ENCODE measurements at regions not wholly inside any gene's neighbourhood (a gene's known extent, or its start where the extent isn't known, plus 50 kb on each side); places are given as distances from the start of the nearest gene placed in this dataset.

DNA sequence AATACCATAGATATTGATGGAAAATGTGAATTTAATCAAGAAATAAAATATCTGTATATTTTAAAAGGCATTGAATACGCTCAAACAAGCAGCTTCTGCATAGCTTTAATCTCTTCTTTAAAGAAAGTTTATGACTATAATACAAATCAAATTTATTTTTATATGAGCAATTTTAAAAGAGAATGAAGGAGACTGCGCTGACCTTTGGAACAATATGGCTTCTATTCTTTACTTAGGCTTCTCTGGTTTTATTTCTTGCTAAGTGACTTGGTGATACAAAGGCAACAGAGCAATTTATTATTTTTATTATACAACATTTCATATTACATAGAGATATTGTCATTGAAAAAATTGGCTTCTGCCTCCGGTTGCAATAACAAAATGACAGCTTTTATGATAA is 776.7 kb downstream of the TBC1D32 start:
- no peaks in the 10 kb centered on the region for H3K4me1 ChIP-seq (ENCODE audit: control insufficient read depth, insufficient read depth, low read length)
- H3K9me3 ChIP-seq (ENCODE audit: control insufficient read depth, low read depth, low read length), result no peaks in the 10 kb centered on the region
- DNase-seq, result no peak
- no peaks in the 10 kb centered on the region for H3K36me3 ChIP-seq (ENCODE audit: control insufficient read depth, insufficient read depth, low read length)
- H3K4me3 ChIP-seq (ENCODE audit: low read length), result no peak overlapping the region
- no peaks in the 10 kb centered on the region for H3K27me3 ChIP-seq (ENCODE audit: control insufficient read depth, insufficient read depth, low read length)
- 73% methylated on average over 2 of the region's 3 CpGs for WGBS (ENCODE audit: insufficient coverage, low lambda C conversion rate)
- H3K27ac ChIP-seq (ENCODE audit: low read length), result no peak overlapping the region

DNA sequence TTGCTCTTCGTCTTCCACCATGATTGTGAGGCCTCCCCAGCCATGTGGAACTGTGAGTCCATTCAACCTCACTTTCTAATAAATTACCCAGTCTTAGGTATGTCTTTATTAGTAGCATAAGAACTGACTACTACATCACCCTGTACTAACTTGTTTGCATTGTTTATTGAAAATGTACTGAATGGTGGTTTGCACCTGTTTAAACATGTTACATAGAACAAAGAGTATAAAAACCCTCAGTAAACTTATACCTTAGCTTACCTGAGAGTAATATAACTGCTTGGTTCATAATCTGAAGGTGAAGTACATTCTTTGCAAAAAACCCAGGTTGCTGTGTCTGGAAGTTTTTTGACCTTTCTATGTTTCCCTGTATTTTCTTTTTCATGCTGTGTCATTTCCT is 777.8 kb downstream of the TBC1D32 start:
- Histone ChIP-seq H3K4me3 (ENCODE audit: low read length) (no peak overlapping the region), H3K27me3 (ENCODE audit: control insufficient read depth, insufficient read depth, low read length) (no peaks in the 10 kb centered on the region), H3K4me1 (ENCODE audit: control insufficient read depth, insufficient read depth, low read length) (no peaks in the 10 kb centered on the region), H3K36me3 (ENCODE audit: control insufficient read depth, insufficient read depth, low read length) (no peaks in the 10 kb centered on the region), H3K9me3 (ENCODE audit: control insufficient read depth, low read depth, low read length) (no peaks in the 10 kb centered on the region), H3K27ac (ENCODE audit: low read length) (no peak overlapping the region)
- DNase-seq, result no peak
- WGBS (ENCODE audit: insufficient coverage, low lambda C conversion rate), result 80% methylated on average over 1 of the region's 1 CpG

GRCh38 chr6:120553353-120553752 is 780.9 kb downstream of the TBC1D32 start:
- 60% methylated on average over 1 of the region's 4 CpGs for WGBS (ENCODE audit: insufficient coverage, low lambda C conversion rate)
- Histone ChIP-seq H3K36me3 (ENCODE audit: control insufficient read depth, insufficient read depth, low read length) (no peaks in the 10 kb centered on the region), H3K4me1 (ENCODE audit: control insufficient read depth, insufficient read depth, low read length) (no peaks in the 10 kb centered on the region), H3K27ac (ENCODE audit: low read length) (no peak overlapping the region), H3K4me3 (ENCODE audit: low read length) (no peak overlapping the region), H3K9me3 (ENCODE audit: control insufficient read depth, low read depth, low read length) (no peaks in the 10 kb centered on the region), H3K27me3 (ENCODE audit: control insufficient read depth, insufficient read depth, low read length) (no peaks in the 10 kb centered on the region)
- no peak for DNase-seq

DNA sequence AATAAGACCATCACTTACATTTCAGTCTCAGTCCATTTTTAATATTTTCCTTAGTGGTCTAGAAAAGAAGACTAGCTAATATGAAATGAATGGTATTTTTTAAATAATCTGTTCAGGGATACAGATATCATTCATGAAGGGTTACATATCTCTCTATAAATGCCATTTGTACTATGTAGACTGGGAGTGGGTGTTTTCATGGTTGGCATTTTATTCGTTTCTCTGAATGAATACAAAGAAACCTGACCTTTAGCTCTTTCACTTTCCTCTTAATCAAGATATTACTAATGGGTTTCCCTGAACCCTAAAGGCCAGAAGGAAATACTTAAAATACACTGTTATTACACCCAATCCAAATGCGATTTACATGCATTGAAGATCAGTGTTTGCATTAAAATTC is 788.9 kb downstream of the TBC1D32 start:
- H3K36me3 ChIP-seq (ENCODE audit: control insufficient read depth, insufficient read depth, low read length), result no peaks in the 10 kb centered on the region
- no peaks in the 10 kb centered on the region for H3K27me3 ChIP-seq (ENCODE audit: control insufficient read depth, insufficient read depth, low read length)
- no peak overlapping the region for H3K27ac ChIP-seq (ENCODE audit: low read length)
- no peaks in the 10 kb centered on the region for H3K9me3 ChIP-seq (ENCODE audit: control insufficient read depth, low read depth, low read length)
- H3K4me1 ChIP-seq (ENCODE audit: control insufficient read depth, insufficient read depth, low read length), result no peaks in the 10 kb centered on the region
- 88% methylated on average over 1 of the region's 2 CpGs for WGBS (ENCODE audit: insufficient coverage, low lambda C conversion rate)
- no peak overlapping the region for H3K4me3 ChIP-seq (ENCODE audit: low read length)
- no peak for DNase-seq

DNA sequence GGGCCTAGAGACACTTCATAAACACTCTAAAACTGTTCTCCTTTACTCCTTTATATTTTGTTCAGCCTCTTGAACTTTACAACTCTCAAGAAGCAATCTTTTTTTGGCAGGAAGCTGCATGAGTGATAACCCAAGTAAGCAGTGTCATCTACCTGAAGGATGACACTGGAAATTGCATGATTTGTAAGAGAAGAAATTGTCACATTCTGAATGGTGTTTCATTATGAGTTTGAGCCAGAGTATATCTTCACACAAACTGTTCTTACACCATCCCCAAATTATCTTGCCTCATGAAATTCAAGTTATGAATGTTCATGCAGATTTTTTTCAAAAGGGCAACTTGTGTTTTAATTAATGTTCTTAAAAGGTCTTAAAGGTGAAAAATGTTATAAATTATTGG is 799.3 kb downstream of the TBC1D32 start:
- Histone ChIP-seq H3K4me3 (ENCODE audit: low read length) (no peak overlapping the region), H3K27me3 (ENCODE audit: control insufficient read depth, insufficient read depth, low read length) (no peaks in the 10 kb centered on the region), H3K9me3 (ENCODE audit: control insufficient read depth, low read depth, low read length) (no peaks in the 10 kb centered on the region), H3K27ac (ENCODE audit: low read length) (no peak overlapping the region), H3K36me3 (ENCODE audit: control insufficient read depth, insufficient read depth, low read length) (no peaks in the 10 kb centered on the region), H3K4me1 (ENCODE audit: control insufficient read depth, insufficient read depth, low read length) (no peaks in the 10 kb centered on the region)
- no peak for DNase-seq

DNA sequence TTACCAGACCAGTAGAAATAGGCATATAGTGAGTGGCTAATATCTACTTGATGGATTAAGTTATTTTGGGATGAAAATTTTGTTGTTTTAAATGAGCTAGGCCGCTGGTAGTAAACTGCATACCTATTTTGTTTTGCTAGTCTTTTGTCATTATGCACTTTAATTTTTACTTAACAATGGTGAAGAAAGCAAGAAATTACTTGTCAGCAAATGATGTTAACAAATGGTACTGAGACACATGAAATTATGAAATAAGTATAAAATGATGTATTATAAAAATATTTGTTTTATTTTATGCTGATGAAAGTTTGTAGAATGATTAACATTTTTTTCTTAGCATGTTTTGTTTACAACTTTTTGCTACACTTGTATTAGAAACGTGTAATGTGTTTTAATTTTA is 807.7 kb downstream of the TBC1D32 start:
- no peak for DNase-seq
- Histone ChIP-seq H3K4me3 (ENCODE audit: low read length) (no peak overlapping the region), H3K4me1 (ENCODE audit: control insufficient read depth, insufficient read depth, low read length) (no peaks in the 10 kb centered on the region), H3K27me3 (ENCODE audit: control insufficient read depth, insufficient read depth, low read length) (no peaks in the 10 kb centered on the region), H3K36me3 (ENCODE audit: control insufficient read depth, insufficient read depth, low read length) (no peaks in the 10 kb centered on the region), H3K27ac (ENCODE audit: low read length) (no peak overlapping the region), H3K9me3 (ENCODE audit: control insufficient read depth, low read depth, low read length) (no peaks in the 10 kb centered on the region)
- 88% methylated on average over 2 of the region's 2 CpGs for WGBS (ENCODE audit: insufficient coverage, low lambda C conversion rate)

DNA sequence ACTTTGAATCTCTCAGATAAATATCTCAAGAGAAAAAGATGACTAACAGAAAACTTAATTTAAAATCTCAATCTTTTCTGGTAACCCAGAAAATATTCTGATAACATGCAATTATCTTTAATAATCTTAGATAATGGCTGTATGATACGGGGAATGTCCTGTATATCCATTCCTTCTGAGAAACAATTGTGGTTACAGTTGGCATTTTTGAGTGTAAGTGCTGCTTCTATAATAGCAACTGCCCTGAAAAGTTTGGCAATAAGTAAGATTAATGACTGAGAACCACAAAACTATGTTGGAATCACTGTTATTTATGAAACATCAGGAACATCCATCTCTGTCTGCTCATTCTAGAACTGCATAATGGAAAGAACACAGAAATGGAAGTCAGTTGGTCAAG is 819.7 kb downstream of the TBC1D32 start:
- DNase-seq, result no peak
- Histone ChIP-seq H3K36me3 (ENCODE audit: control insufficient read depth, insufficient read depth, low read length) (no peaks in the 10 kb centered on the region), H3K27me3 (ENCODE audit: control insufficient read depth, insufficient read depth, low read length) (no peaks in the 10 kb centered on the region), H3K27ac (ENCODE audit: low read length) (no peak overlapping the region), H3K9me3 (ENCODE audit: control insufficient read depth, low read depth, low read length) (no peaks in the 10 kb centered on the region), H3K4me3 (ENCODE audit: low read length) (no peak overlapping the region), H3K4me1 (ENCODE audit: control insufficient read depth, insufficient read depth, low read length) (no peaks in the 10 kb centered on the region)
- WGBS (ENCODE audit: insufficient coverage, low lambda C conversion rate), result no CpG with 5 or more reads among the region's 1 CpG

GRCh38 chr6:120511712-120512111 is 822.6 kb downstream of the TBC1D32 start:
- Histone ChIP-seq H3K4me1 (ENCODE audit: control insufficient read depth, insufficient read depth, low read length) (no peaks in the 10 kb centered on the region), H3K27ac (ENCODE audit: low read length) (no peak overlapping the region), H3K36me3 (ENCODE audit: control insufficient read depth, insufficient read depth, low read length) (no peaks in the 10 kb centered on the region), H3K9me3 (ENCODE audit: control insufficient read depth, low read depth, low read length) (peaks cover 4% of the 10 kb centered on the region), H3K27me3 (ENCODE audit: control insufficient read depth, insufficient read depth, low read length) (no peaks in the 10 kb centered on the region), H3K4me3 (ENCODE audit: low read length) (no peak overlapping the region)
- DNase-seq, result no peak

GRCh38 chr6:120498711-120499110 is 835.6 kb downstream of the TBC1D32 start:
- Histone ChIP-seq H3K4me1 (ENCODE audit: control insufficient read depth, insufficient read depth, low read length) (no peaks in the 10 kb centered on the region), H3K27me3 (ENCODE audit: control insufficient read depth, insufficient read depth, low read length) (no peaks in the 10 kb centered on the region), H3K9me3 (ENCODE audit: control insufficient read depth, low read depth, low read length) (no peaks in the 10 kb centered on the region), H3K27ac (ENCODE audit: low read length) (no peak overlapping the region), H3K4me3 (ENCODE audit: low read length) (no peak overlapping the region), H3K36me3 (ENCODE audit: control insufficient read depth, insufficient read depth, low read length) (no peaks in the 10 kb centered on the region)
- no peak for DNase-seq
- WGBS (ENCODE audit: insufficient coverage, low lambda C conversion rate), result 95% methylated on average over 4 of the region's 6 CpGs

DNA sequence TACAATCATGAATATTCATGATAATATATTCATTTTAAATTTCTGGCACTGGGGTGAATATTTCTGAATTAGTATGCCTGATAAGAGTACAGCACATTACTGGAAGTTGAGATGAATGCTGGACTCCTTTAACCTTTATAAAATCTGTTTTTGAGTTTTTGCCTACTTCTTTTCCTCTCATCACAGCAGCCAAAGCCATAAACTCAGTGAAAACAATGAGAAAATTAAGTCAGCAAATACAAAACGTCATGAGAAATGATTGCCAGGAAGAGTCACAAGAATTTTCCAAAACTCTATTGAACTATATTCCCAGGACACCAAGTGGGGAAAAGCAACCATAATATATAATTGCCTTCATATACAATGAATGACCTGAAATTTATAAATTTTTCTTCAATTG is 837.6 kb downstream of the TBC1D32 start:
- Histone ChIP-seq H3K27ac (ENCODE audit: low read length) (no peak overlapping the region), H3K36me3 (ENCODE audit: control insufficient read depth, insufficient read depth, low read length) (no peaks in the 10 kb centered on the region), H3K9me3 (ENCODE audit: control insufficient read depth, low read depth, low read length) (no peaks in the 10 kb centered on the region), H3K4me3 (ENCODE audit: low read length) (no peak overlapping the region), H3K27me3 (ENCODE audit: control insufficient read depth, insufficient read depth, low read length) (no peaks in the 10 kb centered on the region), H3K4me1 (ENCODE audit: control insufficient read depth, insufficient read depth, low read length) (no peaks in the 10 kb centered on the region)
- WGBS (ENCODE audit: insufficient coverage, low lambda C conversion rate), result no CpG with 5 or more reads among the region's 1 CpG
- DNase-seq, result no peak

DNA sequence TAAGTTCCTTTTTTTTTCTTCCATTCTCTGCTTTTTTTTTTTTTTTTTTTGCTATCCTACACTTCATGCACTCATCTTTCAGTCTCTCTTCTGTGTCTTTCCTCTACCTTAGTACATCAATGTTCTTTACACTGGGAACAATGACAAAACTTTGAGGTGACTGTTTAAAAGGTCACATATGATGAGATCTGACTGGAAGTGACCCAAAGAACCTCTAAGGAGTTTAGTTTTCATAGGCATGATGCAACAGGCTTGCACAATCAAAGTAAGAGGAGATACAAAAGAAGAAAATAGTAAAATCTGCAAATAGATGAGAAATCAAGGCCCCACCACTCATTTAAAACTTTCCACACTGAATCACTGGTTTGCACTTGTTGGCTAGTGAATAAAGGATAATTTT is 840.8 kb downstream of the TBC1D32 start:
- Histone ChIP-seq H3K9me3 (ENCODE audit: control insufficient read depth, low read depth, low read length) (no peaks in the 10 kb centered on the region), H3K4me1 (ENCODE audit: control insufficient read depth, insufficient read depth, low read length) (no peaks in the 10 kb centered on the region), H3K27ac (ENCODE audit: low read length) (no peak overlapping the region), H3K36me3 (ENCODE audit: control insufficient read depth, insufficient read depth, low read length) (no peaks in the 10 kb centered on the region), H3K4me3 (ENCODE audit: low read length) (no peak overlapping the region), H3K27me3 (ENCODE audit: control insufficient read depth, insufficient read depth, low read length) (no peaks in the 10 kb centered on the region)
- DNase-seq, result no peak

DNA sequence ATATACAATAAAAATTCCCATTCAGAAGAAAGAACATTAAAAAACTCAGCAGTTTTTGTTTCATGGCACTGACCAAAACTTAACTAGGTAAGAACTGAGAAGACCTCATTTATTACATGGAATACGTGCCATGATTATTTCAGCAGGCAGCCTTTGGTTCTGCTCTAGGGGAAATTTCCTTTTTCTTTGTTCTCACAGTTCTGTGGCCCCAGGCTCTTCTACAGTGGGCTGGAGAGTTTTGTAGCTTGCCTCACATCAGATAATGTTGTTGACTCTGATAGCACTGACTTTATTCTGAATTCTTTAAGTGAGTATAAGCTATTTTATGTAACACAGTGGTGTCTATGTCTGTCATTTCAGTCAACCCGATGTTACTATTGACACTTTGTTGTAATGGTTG is 844.3 kb downstream of the TBC1D32 start:
- no peaks in the 10 kb centered on the region for H3K9me3 ChIP-seq (ENCODE audit: control insufficient read depth, low read depth, low read length)
- no peaks in the 10 kb centered on the region for H3K4me1 ChIP-seq (ENCODE audit: control insufficient read depth, insufficient read depth, low read length)
- no peaks in the 10 kb centered on the region for H3K36me3 ChIP-seq (ENCODE audit: control insufficient read depth, insufficient read depth, low read length)
- no peaks in the 10 kb centered on the region for H3K27me3 ChIP-seq (ENCODE audit: control insufficient read depth, insufficient read depth, low read length)
- DNase-seq, result no peak
- no peak overlapping the region for H3K4me3 ChIP-seq (ENCODE audit: low read length)
- H3K27ac ChIP-seq (ENCODE audit: low read length), result no peak overlapping the region
- no CpG with 5 or more reads among the region's 2 CpGs for WGBS (ENCODE audit: insufficient coverage, low lambda C conversion rate)
